Activated CD4-positive, alpha-beta T cell treated with anti-CD3 and anti-CD28 coated beads for 1 hour (primary cell): ENCODE measurements at regions not wholly inside any gene's neighbourhood (a gene's known extent, or its start where the extent isn't known, plus 50 kb on each side); places are given as distances from the start of the nearest gene placed in this dataset.
"Not testable (repeated sequence)": the region's sequence is repeated elsewhere in the genome, so short reads cannot be mapped to it uniquely, and the experiment has no call there.

Experiments used
- DNase-seq: peaks from one replicate; pipeline ENCODE4 v3.0.0-alpha.2; 2020

DNA sequence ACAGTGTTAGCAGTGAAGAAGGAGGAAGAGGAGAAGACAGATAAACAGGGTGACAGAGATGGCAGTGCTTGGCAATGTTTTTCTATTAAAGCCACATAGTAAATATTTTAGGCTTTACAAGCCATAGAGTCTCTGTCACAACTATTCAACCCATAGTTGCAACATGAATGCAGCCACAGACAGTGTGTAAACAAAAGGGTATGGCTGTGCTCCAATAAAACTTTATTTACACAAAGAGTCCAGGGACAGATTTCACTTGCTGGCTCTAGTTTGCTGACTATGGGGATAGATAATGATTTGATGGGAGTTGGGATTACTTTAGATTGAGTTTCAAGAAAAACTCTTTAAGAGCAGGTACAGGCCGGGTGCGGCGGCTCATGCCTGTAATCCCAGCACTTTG lies 224.8 kb upstream of the SEMA6A start:
- no peak for DNase-seq

DNA sequence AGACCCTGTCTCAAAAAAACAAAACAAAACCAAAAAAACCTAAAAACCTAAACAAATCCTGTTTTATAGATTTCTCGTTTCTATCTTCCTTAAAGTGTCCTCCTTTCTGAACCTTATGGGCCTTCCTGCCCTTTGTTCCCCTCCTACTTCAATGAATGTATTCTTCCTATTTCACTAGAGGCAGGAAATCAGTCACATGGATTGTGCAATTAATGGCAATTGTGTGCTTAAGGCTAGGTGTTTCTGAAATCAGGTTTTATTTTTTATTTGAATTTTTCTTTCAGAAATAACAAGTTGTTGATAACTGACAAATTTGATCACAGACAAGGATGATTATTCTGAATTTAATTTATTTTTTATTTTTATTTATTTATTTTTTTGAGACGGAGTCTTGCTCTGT lies 220.6 kb upstream of the SEMA6A start:
- no peak for DNase-seq

DNA sequence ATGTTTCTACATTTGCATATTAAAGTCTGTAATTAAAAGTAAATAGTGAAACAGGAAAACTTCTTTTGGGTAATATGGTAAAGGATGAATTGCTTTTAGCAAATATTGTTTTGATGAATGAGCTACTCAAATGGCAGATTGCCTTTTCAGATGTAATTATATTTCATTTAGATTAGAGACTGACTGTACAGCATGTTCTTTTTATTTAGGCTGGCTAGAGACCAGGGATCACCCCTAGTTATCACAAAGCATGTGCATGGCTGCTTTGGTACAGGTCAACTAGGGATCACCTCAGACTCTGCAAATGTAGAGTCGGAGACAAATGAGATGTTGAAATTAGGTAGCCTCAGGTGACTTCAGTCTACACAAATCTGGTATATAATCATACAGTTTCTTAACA lies 214.9 kb upstream of the SEMA6A start:
- no peak for DNase-seq

DNA sequence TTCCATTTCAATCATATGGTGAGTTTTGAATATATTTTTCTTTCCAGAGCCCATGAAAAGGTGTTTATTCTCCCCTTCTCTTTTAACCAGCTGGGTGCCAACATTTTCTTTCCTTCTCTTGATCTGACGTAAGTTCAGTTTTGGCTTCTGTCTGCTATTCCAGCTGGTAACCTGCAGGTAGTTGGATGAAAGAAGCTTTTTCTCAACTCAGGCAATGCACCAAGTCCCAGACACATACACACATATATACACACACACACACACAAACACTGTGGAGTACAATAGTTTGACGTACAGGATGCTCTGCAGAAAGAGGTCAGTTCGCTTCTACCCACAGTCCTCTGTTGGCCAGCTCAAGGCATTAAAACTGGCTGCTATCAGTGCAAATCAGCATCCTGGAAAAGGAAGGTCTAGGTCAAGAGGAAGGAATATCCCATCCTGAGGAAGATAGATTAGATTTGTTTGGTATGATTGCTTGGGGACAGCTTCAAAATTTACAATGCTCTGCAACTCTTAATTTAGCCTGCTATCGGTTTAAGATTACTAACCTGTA lies 214.3 kb upstream of the SEMA6A start:
- no peak for DNase-seq

DNA sequence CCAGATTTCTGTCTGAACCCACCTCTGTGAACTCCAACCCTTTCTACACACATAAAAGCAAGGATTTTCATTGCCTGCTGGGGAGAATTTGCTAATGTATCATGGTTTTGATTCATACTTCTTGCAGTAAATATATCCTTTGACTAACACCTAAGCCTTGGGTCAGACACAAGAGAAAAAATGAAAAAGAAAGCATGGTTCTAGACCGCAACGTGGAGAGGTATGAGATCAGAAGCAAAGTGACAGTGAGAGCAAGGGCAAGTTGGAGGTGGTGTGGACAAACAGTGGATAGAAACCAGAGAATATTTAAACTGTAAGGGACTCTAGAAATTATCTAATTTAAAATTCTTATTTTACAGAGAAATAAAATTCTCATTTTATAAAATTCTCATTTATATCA lies 212.9 kb upstream of the SEMA6A start:
- DNase-seq: no peak

DNA sequence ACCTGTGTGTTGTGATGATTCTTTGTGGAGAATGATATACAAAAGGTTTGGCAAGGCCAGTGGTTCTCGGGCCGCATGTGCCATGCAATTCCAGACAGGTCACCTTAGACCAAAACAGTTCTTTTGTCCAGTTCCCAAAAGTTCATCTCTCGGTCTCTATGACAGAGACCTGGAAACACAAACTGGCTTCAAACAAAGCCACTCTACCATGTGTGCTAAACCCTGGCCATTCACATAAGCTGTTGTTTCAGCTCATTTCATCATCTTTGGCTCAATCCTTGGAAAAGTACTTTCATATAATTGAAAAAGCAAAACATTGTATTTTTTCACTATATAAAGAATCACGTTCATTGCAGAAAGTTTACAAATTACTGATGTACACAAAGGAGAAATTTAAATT lies 210.5 kb upstream of the SEMA6A start:
- DNase-seq: no peak

DNA sequence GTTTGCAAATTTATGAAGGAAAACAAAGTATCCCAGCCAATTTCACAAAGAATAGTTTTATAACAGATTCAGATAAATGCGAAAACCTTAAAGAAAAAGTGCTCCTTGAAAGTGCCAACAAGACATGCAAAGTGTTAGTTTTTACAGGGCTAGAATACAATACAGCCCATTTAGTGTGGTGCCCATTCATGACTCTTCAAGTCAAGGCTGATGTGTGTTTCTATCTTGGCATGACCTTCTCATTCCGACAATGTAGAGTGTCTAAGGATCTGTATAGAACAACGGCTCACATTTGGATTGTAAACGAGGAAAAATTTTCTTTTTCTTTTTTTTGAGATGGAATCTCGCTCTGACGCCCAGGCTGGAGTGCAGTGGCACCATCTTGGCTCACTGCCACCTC lies 205.2 kb upstream of the SEMA6A start:
- DNase-seq: no peak

DNA sequence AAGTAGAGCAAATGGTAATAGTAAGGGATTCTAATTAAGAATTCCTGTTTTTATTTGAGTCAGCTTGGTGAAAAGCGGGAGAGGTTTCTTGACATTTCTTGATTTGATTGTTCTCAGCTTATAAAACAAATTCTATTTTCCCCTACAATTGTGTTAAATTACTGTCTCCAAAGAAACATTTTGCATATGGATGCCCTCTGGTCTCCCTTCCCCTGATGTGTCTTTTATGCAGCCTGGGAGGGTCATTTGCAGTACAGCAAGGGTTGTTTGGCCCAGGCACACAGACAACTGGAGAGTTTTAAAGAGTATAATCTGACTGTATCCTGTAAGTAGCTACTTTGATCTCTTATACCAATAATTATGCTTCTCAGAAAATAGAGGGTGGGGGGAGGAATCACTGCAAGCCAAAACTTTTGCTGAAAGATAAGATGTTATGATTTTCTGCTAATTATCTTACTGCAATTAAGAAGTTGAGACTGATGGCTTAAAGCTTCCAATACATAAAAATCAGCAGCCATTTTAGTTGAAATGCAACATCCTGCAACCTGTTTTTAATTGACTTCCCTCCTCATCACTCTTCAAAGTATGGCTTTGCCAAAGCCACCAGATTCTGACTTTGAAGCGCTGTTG lies 204.1 kb upstream of the SEMA6A start:
- DNase-seq: no peak

DNA sequence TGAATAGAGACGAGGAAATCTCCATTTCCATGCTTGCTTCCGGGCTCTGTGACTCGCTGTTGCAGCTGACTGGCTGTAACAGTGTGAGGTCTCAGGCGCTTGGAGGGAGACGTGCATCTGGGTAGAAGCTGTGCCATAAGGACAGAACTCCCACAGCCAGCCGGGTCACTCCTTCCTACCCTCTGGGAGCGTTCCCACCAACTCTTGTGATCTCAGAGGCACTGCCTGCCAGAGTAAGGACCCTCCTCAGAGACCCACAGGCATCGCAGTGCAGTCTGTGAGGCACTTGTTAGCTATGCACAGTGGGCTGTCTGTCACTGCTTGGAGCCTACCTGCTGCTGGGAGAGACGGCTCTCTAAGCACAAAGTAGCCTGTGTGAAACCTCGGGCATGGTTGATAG lies 203.4 kb upstream of the SEMA6A start:
- no peak for DNase-seq

DNA sequence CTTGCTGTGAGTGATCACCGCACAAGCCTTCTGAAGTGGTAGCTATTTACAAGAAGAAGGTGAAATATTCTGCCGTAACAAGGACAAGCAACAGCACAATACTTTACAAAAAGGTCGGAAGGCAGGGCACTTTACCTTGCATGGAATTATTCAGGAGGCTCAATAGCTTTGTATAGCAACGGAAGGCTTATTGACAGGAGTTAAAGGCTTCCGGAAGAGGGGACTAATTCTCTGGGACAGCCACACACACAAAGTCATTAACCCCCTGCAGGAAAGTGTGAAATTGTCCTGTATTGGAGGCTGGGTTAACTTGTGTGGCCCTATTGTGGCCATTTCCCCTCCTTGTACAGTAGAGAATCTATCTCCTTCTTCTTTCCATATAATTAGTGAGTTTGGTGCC lies 199.3 kb upstream of the SEMA6A start:
- no peak for DNase-seq

DNA sequence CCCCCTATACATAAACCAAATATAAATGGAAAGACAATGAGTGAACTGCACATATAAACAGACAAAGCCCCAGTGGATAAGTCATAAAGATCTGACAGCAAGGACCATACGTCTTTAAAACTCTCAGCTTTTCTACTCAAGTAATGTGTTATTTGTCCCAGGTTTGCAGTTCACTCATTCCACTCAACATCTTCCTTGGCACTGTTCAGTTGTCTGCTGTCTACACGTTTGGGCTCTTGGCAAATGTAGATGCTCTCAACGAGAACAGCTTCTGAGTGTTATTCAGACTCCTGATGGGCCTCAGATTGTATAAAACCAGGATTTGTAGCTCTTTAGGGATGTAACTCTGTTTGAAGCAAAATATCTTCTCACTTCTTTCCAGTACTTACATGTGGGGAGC lies 198.2 kb upstream of the SEMA6A start:
- no peak for DNase-seq

DNA sequence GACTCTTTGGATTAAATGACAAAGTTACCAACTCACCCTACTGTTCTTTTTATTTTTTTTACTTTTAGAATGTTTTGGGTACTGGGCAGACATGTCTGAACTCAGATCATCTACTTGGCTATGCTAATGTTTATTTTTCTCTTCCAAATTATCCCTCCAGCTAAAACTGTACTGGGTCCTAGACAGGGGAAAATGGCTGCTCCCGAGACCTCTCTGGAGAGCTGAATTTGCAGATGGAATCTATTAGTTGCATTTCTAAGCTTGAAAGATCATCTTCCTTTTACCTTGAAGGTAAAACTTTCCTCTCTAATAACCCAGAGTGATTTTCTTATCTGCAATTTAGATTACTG lies 197.5 kb upstream of the SEMA6A start:
- DNase-seq: no peak

DNA sequence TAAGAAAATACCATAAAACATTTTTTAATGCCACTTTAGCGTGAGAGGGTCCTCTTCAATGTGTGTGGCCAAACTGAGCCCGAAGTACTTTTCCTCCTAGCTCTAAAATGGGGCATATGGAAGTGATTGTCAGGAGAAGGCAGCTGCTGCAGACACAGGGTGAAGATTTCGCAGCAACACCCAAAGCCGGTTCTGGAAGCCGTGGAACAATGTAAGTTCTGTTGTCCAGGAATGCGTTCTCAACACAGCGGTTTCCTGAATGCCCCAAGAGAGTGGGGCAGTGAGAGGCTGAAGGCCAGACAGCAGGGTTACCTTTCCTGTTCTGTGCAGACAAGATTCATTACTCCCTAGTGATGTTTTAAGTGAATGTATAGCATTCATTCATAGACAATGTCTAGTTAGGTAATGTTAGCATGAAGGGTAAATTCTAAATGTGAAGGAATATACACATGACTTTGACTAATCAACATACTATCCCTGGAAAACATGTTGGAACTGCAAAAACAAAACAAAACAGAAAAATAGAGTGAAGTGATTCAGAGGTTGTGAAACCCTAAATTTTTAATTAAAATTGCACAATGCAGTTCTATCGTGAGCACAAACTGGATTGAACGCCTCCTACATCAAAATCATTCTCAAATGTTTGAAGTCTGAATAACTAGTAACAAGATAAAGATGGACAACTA lies 197.0 kb upstream of the SEMA6A start:
- DNase-seq: no peak

DNA sequence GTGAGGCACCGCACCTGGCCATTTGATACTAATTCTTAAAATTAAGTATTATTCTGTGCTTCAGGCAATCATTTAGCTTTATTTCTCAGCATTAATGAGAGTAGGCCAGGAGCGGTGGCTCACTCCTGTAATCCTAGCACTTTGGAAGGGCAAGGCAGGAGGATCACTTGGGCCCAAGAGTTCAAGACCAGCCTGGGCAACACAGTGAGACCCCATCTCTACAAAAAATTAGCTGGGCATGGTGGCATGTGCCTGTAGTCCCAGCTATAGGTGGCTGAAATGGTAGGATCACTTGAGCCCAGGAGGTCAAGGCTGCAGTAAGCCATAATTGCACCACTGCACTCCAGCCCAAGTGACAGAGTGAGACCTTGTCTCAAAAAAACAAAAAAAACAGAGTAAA lies 195.3 kb upstream of the SEMA6A start:
- DNase-seq: not testable (repeated sequence)

DNA sequence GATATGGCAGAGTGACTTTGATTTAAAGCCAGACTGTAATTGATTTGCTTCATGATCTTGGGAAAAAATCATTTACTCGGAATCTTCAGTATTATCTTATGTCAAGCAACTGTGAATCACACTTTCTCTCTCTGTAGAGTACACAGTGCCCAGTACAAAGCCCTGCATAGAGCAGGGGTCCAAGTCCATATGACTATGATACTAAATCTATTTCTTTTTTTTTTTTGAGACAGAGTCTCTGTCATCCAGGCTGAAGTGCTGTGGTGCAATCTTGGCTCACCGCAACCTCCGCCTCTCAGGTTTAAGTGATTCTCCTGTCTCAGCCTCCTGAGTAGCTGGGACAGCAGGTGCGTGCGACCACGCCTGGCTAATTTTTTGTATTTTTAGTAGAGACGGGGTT lies 194.8 kb upstream of the SEMA6A start:
- DNase-seq: no peak

DNA sequence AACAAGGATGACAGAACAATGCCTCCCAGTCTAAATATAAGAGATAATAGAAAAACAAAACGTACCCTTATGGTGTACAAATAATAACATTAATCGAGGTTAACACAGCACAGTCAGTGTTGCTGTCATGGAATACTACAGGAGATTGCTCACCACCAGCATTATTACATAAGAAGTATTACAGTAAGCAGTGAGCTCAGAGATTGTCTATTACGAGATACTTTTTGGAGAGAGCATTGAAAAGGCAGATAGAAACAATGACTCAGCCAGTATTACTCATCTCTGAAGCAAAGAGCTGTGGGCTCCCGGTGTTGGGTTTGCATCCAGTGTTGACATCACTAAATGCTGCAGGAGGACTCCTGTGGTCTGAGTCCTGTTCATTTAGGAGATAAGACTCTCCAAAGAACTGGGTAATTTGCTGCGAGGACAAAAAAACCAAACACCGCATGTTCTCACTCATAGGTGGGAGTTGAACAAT lies 191.9 kb upstream of the SEMA6A start:
- no peak for DNase-seq

DNA sequence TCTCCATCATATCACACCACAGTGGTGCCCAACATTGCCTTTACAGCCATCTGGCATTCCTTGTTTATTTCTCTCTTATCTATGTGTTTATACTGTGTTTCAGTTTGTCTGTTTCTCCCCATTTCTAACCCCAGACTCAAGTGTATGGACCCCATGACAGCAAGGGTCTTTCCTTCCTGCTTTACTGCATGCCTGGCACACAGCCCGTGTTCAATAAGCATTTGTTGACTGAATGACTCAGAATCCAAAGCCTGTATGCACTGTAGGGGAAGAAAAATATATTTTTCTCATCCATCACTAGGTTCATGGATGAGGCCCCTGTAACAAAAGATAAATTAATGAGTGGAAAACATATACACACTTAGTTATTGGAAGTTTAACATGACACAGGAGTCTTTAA lies 190.8 kb upstream of the SEMA6A start:
- no peak for DNase-seq

DNA sequence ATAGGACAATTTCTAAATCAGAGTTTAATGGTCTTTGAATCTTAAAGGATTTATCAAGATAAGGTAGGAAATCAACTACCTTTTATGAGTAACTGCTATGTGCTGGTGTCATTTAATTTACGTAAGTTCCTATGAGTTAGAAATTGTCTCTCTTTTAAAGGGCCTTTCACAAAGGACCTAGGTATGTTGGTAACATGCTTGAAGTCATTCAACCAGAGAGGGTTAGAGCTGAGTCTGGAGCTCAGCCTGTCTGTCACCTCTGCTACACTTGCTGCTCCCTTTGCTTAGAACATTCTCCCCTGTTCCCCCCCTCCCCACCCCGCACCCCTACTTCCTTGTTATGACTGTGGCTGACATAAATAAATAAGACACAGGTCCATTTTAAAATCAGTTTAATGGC lies 190.3 kb upstream of the SEMA6A start:
- DNase-seq: no peak

DNA sequence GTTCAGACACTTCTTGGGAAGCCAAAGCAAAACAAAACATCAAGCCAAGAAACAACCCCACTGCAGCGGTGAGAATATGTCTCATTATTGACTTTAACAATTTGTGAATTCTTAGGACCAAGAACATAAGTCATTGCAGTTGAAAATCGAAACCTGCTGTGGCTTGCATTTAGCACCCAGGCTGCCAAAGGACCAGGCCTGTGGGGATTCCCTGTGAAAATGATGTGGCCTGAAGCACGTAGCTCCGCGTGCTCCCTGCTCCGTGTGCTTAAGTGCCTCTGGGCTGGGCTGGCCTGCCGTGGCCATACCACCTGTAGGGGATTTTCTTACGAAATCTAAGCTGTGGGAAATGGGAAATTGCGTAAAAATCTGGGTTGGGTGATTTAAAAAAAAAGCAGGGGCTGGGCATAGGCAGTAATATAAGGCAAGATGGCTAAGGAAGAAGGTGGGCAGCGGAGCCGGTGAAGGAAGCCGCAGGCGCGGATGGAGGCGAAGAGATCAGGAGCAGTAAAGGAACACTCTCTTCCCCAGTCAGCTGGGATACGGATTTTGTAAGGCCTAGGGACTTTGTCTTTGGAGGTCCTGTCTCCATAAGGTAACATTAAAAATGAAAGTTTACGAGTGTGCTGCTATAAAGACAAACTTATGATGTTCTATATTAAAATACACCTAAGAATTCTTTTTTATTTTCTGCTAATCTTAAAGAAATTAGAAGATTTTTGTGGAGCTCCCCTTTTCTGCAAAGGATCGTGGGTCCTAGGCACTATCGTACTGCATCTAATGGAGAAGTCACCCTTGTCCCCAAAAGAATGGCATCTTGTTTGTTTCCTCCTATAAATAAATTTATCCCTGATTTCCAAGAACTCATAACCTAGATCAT lies 189.6 kb upstream of the SEMA6A start:
- no peak for DNase-seq

DNA sequence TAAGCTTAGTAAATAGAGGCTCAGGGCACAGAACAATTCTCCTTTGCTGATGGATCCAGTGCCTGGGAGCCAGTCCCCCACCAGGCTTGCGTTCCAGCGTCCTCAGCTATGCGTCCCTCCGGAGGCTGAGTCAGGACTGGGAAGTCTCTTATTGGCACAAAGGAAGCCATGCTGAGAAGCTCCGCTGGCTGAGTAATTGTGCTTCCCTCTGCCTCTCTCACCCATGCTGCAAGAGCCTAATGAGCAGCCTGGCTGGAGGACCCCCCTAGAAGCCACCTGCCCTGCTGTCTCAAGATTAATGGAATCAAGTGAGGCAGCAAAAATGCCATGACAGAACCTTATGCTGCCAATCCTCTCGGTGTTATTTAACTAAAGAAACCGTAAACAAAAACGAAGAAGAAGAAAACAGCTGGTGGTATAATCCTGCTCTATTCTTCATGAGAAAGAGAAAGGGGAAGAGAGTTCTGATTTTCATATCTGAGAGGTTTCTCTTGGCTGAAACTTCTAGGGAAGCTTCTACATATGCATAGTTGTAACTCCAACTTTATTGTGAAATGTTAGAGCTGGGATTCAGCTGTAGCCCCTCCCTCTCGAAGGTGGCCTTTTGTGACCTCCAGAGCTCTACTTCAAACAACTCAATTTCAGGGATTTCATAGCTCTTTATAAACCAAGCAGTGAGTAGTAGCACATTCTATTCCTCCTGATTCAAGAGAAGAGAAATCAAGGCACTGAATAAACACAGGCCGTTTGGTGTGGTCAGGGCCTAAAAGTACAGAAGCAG lies 185.4 kb upstream of the SEMA6A start:
- DNase-seq: no peak

DNA sequence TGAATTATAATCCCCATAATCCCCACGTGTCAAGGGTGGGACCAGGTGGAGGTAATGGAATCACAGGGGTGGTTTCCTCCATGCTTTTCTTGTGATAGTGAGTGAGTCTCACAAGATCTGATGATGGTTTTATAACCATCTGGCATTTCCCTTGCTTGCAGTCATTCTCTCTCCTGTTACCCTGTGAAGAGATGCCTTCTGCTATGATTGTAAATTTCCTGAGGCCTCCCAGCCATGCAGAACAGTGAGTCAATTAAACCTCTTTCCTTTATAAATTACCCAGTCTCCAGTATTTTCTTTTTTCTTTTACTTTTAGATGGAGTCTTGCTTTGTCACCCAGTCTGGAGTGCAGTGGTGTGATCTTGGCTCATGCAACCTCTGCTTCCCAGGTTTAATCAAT lies 182.7 kb upstream of the SEMA6A start:
- DNase-seq: no peak

DNA sequence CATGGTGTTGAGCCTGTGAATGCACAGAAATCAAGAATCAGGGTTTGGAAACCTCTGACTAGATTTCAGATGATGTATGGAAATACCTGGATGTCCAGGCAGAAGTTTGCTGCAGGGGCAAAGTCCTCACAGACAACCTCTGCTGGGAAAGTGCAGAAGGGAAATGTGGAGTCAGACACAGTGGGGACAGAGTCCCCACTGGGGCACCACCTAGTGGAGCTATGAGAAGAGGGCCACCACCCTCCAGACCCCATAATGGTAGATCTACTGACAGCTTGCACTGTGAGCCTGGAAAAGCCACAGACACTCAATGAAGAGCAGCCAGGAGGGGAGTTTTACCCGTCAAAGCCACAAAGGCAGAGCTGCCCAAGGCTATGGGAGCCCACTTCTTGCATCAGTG lies 181.9 kb upstream of the SEMA6A start:
- DNase-seq: no peak

DNA sequence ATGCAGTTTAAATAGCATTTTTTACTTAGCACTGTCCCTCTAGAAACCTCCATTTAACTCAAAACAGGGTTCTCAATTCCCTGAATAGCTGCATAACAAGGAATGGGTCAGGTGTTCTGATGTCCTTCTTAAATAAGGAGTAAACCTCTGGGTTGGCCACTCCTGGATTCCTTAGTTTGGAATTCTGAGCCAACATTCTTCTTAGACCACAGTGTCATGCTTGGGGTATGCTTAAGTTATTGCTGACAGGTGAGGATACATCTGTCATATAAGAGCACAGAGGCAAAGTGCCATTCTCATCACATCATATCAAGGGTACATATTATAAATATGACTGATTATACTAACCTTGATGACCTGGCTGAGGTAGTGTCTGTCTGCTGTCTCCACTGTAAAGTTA lies 179.9 kb upstream of the SEMA6A start:
- no peak for DNase-seq
